Pancreas (tissue), 10 donors: ENCODE measurements at regions not wholly inside any gene's neighbourhood (a gene's known extent, or its start where the extent isn't known, plus 50 kb on each side); places are given as distances from the start of the nearest gene placed in this dataset.

Source experiments
- ATAC-seq, 4 donors: fragments of 200-7000 bp; cut with Tn5 transposase; one replicate each; pipeline versions ENCODE4 v1.8.0 to v1.9.1; 2020; ENCODE audit warnings: mild to moderate bottlenecking in 4 of 4, moderate library complexity in 4 of 4
- DNase-seq, 6 donors: peaks; one replicate each; pipeline ENCODE4 v3.0.0-alpha.2; 2020
- FAIRE-seq: peaks from 2 replicates; lab custom pipeline; 2012; peaks lifted over from hg19 to GRCh38; lab: Jason Lieb, UNC
- H3K27ac ChIP-seq, 4 donors: fragments of 200-600 bp; sonication (generic); 1 replicate in 3 of 4; 2 replicates in 1 of 4; pipeline versions ENCODE4 v1.5.0 to v1.8.0; 2020
- H3K27me3 ChIP-seq, 4 donors: fragments of 200-600 bp; one replicate each; pipeline ENCODE4 v1.8.0; 2021
- H3K36me3 ChIP-seq, 3 donors: fragments of 200-600 bp; sonication (generic) in 1 of 3; one replicate each; pipeline versions ENCODE4 v1.5.0 to v1.8.0; 2020 to 2021
- H3K4me1 ChIP-seq, 3 donors: fragments of 200-600 bp; one replicate each; pipeline ENCODE4 v1.8.0; 2021
- H3K4me3 ChIP-seq, 4 donors: fragments of 200-600 bp; sonication (generic) in 2 of 4; one replicate each; pipeline versions ENCODE4 v1.5.0 to v1.8.0; 2020 to 2021
- H3K9me3 ChIP-seq, 4 donors: fragments of 200-600 bp; one replicate each; pipeline ENCODE4 v1.8.0; 2021
- CTCF ChIP-seq, 4 donors: fragments of 200-600 bp; sonication (generic) in 3 of 4; IDR thresholded peaks; one replicate each; pipeline versions ENCODE4 v1.5.0 to v1.8.0; 2021; ENCODE audit warnings: antibody characterized with exemption in 4 of 4
- WGBS, 2 donors: extraction: QIAGEN DNeasy Blood & Tissue Kit; methylation state at CpG; one replicate each; pipeline ENCODE4 v1.1.7; 2013; 5-methylcytosine and 5-hydroxymethylcytosine counted together
- intact Hi-C, 3 donors: fragments of 100-400 bp; cut with DNase I; formaldehyde crosslinking; loops; one replicate each; pipeline versions ENCODE4 v1.11.1 to v1.14.2; 2022
- donor health status: healthy with polysubstance abuse.
- donor health status: DM: no; HTN: no; CAD: no; lungs with moderate emphysema.
- donor health status: DM: no; HTN: no; CAD: no.
- donor health status: control.
- donor health status: control.
- donor health status: Bipolar disorder and iron deficiency.
- donor health status: DM: yes; HTN: yes; CAD: no.
- donor health status: DM: no; HTN: no; CAD: no.
- donor health status: DM: no; HTN: no; CAD: no.
- donor health status: DM: yes; HTN: yes; CAD: no.

DNA sequence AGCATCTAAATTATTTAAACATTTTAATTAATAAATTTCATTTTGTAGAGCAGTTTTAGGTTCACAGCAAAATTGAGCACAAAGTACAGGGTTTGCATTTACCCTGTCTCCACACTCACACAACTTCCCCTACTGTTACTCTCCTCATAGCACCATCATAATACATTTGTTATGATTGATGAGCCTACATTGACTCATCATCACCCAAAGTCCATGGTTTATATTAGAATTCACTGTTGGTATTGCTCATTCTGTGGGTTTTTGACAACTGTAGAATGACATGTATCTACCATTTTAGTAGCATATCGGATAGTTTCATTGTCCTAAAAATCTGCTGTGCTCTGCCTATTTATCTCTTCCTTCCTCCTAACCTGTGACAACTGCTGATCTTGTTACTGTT is 411.1 kb upstream of the MPDZ start:
- H3K36me3 ChIP-seq = no peaks in the 10 kb centered on the region
- no peaks in the 10 kb centered on the region for H3K27me3 ChIP-seq
- H3K4me3 ChIP-seq = no peak overlapping the region
- FAIRE-seq (no peak), DNase-seq (no peak), ATAC-seq (no peak)
- 85 to 94% methylated on average over 1 of the region's 1 CpG for WGBS, 2 donors
- intact Hi-C loops = no loop called here
- no peak for TF ChIP-seq CTCF (IDR thresholded peaks at IDR 0.05)
- H3K4me1 ChIP-seq = no peaks in the 10 kb centered on the region
- no peaks in the 10 kb centered on the region for H3K9me3 ChIP-seq
- H3K27ac ChIP-seq = no peak overlapping the region

GRCh38 chr9:13689925-13690324 is 410.4 kb upstream of the MPDZ start:
- DNase-seq (no peak), FAIRE-seq (no peak), ATAC-seq (no peak)
- intact Hi-C loops = no loop called here
- no peaks in the 10 kb centered on the region for H3K36me3 ChIP-seq
- no peaks in the 10 kb centered on the region for H3K4me1 ChIP-seq
- no peaks in the 10 kb centered on the region for H3K27me3 ChIP-seq
- H3K4me3 ChIP-seq = no peak overlapping the region
- H3K9me3 ChIP-seq = no peaks in the 10 kb centered on the region
- no peak overlapping the region for H3K27ac ChIP-seq
- WGBS, 2 donors = 51 to 67% methylated on average over 2 of the region's 2 CpGs
- no peak for TF ChIP-seq CTCF (IDR thresholded peaks at IDR 0.05)

- DNase-seq (no peak), ATAC-seq (no peak)
Measured at GRCh38 chr9:13688990-13689600, 409.6 kb upstream of the MPDZ start.

DNA sequence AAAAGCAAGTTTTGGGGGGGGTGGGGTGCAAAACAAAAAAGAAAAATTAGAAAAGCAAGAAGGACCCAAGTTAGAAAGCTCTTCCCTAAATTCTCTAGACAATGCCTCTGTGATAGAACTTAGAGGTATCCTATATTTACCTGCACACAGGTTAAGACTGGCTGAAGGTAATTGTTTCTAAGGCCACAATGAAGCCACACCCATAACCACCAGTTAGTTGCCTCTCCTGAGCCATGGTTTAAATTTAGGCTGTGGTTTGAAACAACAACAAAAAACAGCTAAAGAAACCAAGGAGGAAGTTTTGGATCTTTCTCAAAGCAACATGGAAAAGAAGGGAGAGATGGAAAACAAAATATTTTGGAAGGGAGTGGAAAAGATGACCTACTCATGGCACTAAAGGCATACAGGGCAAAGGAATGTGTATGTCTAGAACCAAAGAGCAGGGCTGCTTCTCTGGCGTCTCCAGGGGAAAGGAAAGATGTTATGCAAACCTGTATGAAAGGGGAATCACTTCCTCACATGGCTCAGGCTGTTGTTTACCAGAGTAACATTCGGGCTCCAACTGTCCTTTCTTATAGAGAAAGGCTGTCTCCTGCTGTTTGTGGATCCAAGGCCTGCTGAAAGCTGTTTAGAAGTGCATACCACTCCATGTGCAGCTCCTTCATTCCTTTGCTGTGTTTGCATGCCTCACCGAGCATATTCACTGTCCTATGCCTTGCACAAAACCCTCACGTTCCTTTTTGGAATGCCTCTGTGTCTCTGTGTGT is 408.9 kb upstream of the MPDZ start:
- DNase-seq = no peak
- Histone ChIP-seq H3K27me3 (no peaks in the 10 kb centered on the region), H3K9me3 (no peaks in the 10 kb centered on the region), H3K36me3 (no peaks in the 10 kb centered on the region), H3K4me3 (no peak overlapping the region), H3K4me1 (no peaks in the 10 kb centered on the region), H3K27ac (no peak overlapping the region)
- intact Hi-C loops = no loop called here
- no peak for TF ChIP-seq CTCF (IDR thresholded peaks at IDR 0.05)
- FAIRE-seq = no peak
- no peak for ATAC-seq
- WGBS, 2 donors = 62 to 70% methylated on average over 4 of the region's 4 CpGs

More at GRCh38 chr9:13688990-13689600, 409.6 kb upstream of the MPDZ start:
- Histone ChIP-seq H3K4me3 (no peak overlapping the region), H3K36me3 (no peaks in the 10 kb centered on the region), H3K27me3 (no peaks in the 10 kb centered on the region), H3K27ac (no peak overlapping the region), H3K4me1 (no peaks in the 10 kb centered on the region), H3K9me3 (no peaks in the 10 kb centered on the region)
- WGBS, 2 donors = 38 to 47% methylated on average over 1 of the region's 1 CpG
- TF ChIP-seq CTCF (IDR thresholded peaks at IDR 0.05) = no peak
- intact Hi-C loops = no loop called here
- FAIRE-seq = no peak

DNA sequence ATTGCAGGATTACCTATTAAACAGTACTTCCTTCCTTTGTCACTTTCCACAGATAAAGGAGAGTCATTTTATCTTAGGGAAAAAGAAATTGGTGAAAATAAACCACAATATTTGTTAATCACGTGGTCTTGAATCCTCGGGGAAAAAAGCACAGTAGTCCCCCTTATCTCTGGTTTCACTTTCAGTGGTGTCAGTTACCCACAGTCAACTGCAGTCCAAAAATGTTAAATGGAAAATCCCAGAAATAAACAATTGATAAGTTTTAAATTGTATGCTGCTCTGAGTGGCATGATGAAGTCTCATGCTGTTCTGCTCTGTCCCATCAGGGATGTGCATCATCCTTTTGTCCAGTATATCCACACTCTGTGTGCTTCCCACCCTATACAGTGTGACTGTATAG is 405.2 kb upstream of the MPDZ start:
- FAIRE-seq (no peak), ATAC-seq (no peak), DNase-seq (no peak)
- no peaks in the 10 kb centered on the region for H3K27me3 ChIP-seq
- H3K4me3 ChIP-seq = no peak overlapping the region
- WGBS, 2 donors = 20 to 21% methylated on average over 2 of the region's 2 CpGs
- TF ChIP-seq CTCF (IDR thresholded peaks at IDR 0.05) = no peak
- no peak overlapping the region for H3K27ac ChIP-seq
- no peaks in the 10 kb centered on the region for H3K36me3 ChIP-seq
- intact Hi-C loops = no loop called here
- no peaks in the 10 kb centered on the region for H3K9me3 ChIP-seq
- H3K4me1 ChIP-seq = no peaks in the 10 kb centered on the region
